Breast epithelium (tissue), 4 donors: ENCODE measurements at regions not wholly inside any gene's neighbourhood (a gene's known extent, or its start where the extent isn't known, plus 50 kb on each side); places are given as distances from the start of the nearest gene placed in this dataset.

Experiments
- DNase-seq, 2 donors: peaks; one replicate each; pipeline ENCODE4 v3.0.0-alpha.2; 2019; ENCODE audit warnings: low spot score in 2 of 2
- H3K27ac ChIP-seq, 2 donors: fragments of 200-600 bp; sonication (generic) in 1 of 2; one replicate each; pipeline ENCODE4 v1.5.1; 2016 to 2019; ENCODE audit warnings: mild to moderate bottlenecking in 1 of 2
- H3K27me3 ChIP-seq, 2 donors: fragments of 200-600 bp; sonication (generic) in 1 of 2; one replicate each; pipeline versions ENCODE4 v1.5.1 to v1.6.0; 2017 to 2019; ENCODE audit warnings: control low read depth in 1 of 2, mild to moderate bottlenecking in 1 of 2
- H3K36me3 ChIP-seq: fragments of 200-600 bp; one replicate; pipeline ENCODE4 v1.5.1; 2019
- H3K4me1 ChIP-seq, 2 donors: fragments of 200-600 bp; sonication (generic); one replicate each; pipeline ENCODE4 v1.5.1; 2016 to 2019; ENCODE audit warnings: control low read depth in 1 of 2
- H3K4me3 ChIP-seq, 3 donors: fragments of 200-600 bp; sonication (generic); 1 replicate in 2 of 3; 2 replicates in 1 of 3; pipeline ENCODE4 v1.5.1; 2016 to 2019; ENCODE audit warnings: mild to moderate bottlenecking in 3 of 3, moderate library complexity in 2 of 3
- H3K9me3 ChIP-seq, 2 donors: fragments of 200-600 bp; sonication (generic) in 1 of 2; one replicate each; pipeline ENCODE4 v1.5.1; 2016 to 2019; ENCODE audit warnings: control low read depth in 1 of 2
- CTCF ChIP-seq, 3 donors: fragments of 450-650 bp; IDR thresholded peaks; one replicate each; pipeline ENCODE4 v1.5.1; 2016 to 2017; ENCODE audit warnings: antibody characterized with exemption in 3 of 3, mild to moderate bottlenecking in 3 of 3, moderate library complexity in 3 of 3
- POLR2A ChIP-seq: fragments of 450-650 bp; IDR thresholded peaks from one replicate; pipeline ENCODE4 v1.6.1; 2016; ENCODE audit warnings: antibody characterized with exemption, mild to moderate bottlenecking, moderate library complexity
- POLR2AphosphoS5 ChIP-seq, 3 donors: sonication (generic); formaldehyde crosslinking; IDR thresholded peaks; one replicate each; pipeline ENCODE4 v1.6.1; 2017; ENCODE audit warnings: antibody characterized with exemption in 3 of 3
- intact Hi-C: fragments of 100-400 bp; cut with DNase I; formaldehyde crosslinking; loops from one replicate; pipeline ENCODE4 v1.15.1; 2023; ENCODE audit warnings: low total_unique reads

- intact Hi-C loops, result no loop called here
- Histone ChIP-seq H3K4me3 (no peak overlapping the region), H3K27me3 (no peaks in the 10 kb centered on the region), H3K27ac (peak overlapping the region in 1 of 2 donors; percentile 5), H3K4me1 (no peaks in the 10 kb centered on the region), H3K36me3 (no peaks in the 10 kb centered on the region), H3K9me3 (no peaks in the 10 kb centered on the region)
- TF ChIP-seq CTCF (IDR thresholded peaks at IDR 0.05) (no peak), POLR2AphosphoS5 (IDR thresholded peaks at IDR 0.05) (no peak), POLR2A (no peak)
- no peak for DNase-seq
Measured at GRCh38 chr12:69061574-69061973, 128.6 kb upstream of the CPM start.

- no peaks in the 10 kb centered on the region for H3K36me3 ChIP-seq
- no peaks in the 10 kb centered on the region for H3K4me1 ChIP-seq
- intact Hi-C loops, result no loop called here
- H3K9me3 ChIP-seq, result no peaks in the 10 kb centered on the region
- no peak for DNase-seq
- H3K27ac ChIP-seq, result peak overlapping the region in 1 of 2 donors; percentile 8
- no peaks in the 10 kb centered on the region for H3K27me3 ChIP-seq
- H3K4me3 ChIP-seq, result no peak overlapping the region
- TF ChIP-seq POLR2A (no peak), CTCF (IDR thresholded peaks at IDR 0.05) (no peak), POLR2AphosphoS5 (IDR thresholded peaks at IDR 0.05) (no peak)
Measured at GRCh38 chr12:69062621-69063237, 129.8 kb upstream of the CPM start.

- no peak for DNase-seq
- H3K27ac ChIP-seq, result no peak overlapping the region
- H3K9me3 ChIP-seq, result no peaks in the 10 kb centered on the region
- no peak overlapping the region for H3K4me3 ChIP-seq
- no peaks in the 10 kb centered on the region for H3K36me3 ChIP-seq
- TF ChIP-seq CTCF (IDR thresholded peaks at IDR 0.05) (no peak), POLR2A (no peak), POLR2AphosphoS5 (IDR thresholded peaks at IDR 0.05) (no peak)
- intact Hi-C loops, result no loop called here
- H3K27me3 ChIP-seq, result no peaks in the 10 kb centered on the region
- no peaks in the 10 kb centered on the region for H3K4me1 ChIP-seq
Measured at GRCh38 chr12:69064734-69065443, 131.9 kb upstream of the CPM start.

- no peaks in the 10 kb centered on the region for H3K27me3 ChIP-seq
- no peak for TF ChIP-seq POLR2AphosphoS5 (IDR thresholded peaks at IDR 0.05)
- no peak for TF ChIP-seq POLR2A
- TF ChIP-seq CTCF (IDR thresholded peaks at IDR 0.05), result no peak
- H3K4me3 ChIP-seq, result no peak overlapping the region
- intact Hi-C loops, result no loop called here
- no peak overlapping the region for H3K27ac ChIP-seq
- H3K9me3 ChIP-seq, result no peaks in the 10 kb centered on the region
- DNase-seq, result no peak
- H3K36me3 ChIP-seq, result no peaks in the 10 kb centered on the region
- no peaks in the 10 kb centered on the region for H3K4me1 ChIP-seq
Measured at GRCh38 chr12:69065775-69066174, 132.8 kb upstream of the CPM start.
